ENCODE measurements at regions not wholly inside any gene's neighbourhood (a gene's known extent, or its start where the extent isn't known, plus 50 kb on each side); places are given as distances from the start of the nearest gene placed in this dataset.

DNA sequence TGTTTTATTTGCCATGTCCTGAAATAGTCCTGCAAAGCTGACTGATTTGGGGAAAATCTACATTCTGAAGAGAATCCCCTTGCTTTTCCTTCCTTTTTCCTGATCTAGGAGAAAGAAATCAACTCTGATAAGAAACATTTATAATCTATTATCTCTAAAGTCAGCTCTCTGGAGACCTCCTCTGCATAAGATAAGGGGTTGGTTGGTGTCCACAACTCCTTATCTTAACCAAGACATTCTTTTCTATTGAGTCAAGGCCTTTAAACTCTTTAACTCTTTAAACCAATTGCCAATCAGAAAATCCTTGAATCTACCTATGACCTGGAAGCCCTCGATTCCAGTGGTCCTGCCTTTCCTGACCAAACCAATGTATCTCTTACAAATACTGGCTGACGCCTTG, 373.6 kb upstream of the RASGEF1B start:
- TF ChIP-seq POLR2A (IDR thresholded peaks at IDR 0.05) = no peak
- TF ChIP-seq, protein P1, sequence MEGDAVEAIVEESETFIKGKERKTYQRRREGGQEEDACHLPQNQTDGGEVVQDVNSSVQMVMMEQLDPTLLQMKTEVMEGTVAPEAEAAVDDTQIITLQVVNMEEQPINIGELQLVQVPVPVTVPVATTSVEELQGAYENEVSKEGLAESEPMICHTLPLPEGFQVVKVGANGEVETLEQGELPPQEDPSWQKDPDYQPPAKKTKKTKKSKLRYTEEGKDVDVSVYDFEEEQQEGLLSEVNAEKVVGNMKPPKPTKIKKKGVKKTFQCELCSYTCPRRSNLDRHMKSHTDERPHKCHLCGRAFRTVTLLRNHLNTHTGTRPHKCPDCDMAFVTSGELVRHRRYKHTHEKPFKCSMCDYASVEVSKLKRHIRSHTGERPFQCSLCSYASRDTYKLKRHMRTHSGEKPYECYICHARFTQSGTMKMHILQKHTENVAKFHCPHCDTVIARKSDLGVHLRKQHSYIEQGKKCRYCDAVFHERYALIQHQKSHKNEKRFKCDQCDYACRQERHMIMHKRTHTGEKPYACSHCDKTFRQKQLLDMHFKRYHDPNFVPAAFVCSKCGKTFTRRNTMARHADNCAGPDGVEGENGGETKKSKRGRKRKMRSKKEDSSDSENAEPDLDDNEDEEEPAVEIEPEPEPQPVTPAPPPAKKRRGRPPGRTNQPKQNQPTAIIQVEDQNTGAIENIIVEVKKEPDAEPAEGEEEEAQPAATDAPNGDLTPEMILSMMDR (IDR thresholded peaks at IDR 0.05) = no peak
